Hepatocyte (in vitro differentiated cells): ENCODE measurements at regions not wholly inside any gene's neighbourhood (a gene's known extent, or its start where the extent isn't known, plus 50 kb on each side); places are given as distances from the start of the nearest gene placed in this dataset.
A peak's percentile ranks its signal among the peaks of the same experiment; 100 is the strongest.

Experiments used
- DNase-seq: peaks from one replicate; pipeline ENCODE4 v3.0.0-alpha.2; 2016; ENCODE audit warnings: low spot score
- H2AFZ ChIP-seq: fragments of 200-600 bp; sonication (generic); 2 replicates; pipeline ENCODE4 v1.6.0; 2016; ENCODE audit warnings: antibody characterized with exemption, mild to moderate bottlenecking
- H3K27ac ChIP-seq: fragments of 200-600 bp; sonication (generic); 2 replicates; pipeline ENCODE4 v1.5.1; 2016; ENCODE audit warnings: mild to moderate bottlenecking
- H3K27me3 ChIP-seq: fragments of 200-600 bp; sonication (generic); 2 replicates; pipeline ENCODE4 v1.6.1; 2016
- H3K36me3 ChIP-seq: fragments of 200-600 bp; sonication (generic); replicated peaks from 2 replicates; pipeline ENCODE4 v1.5.1; 2016; ENCODE audit warnings: low read depth; ENCODE audit not compliant: insufficient read depth
- H3K4me1 ChIP-seq: fragments of 200-600 bp; sonication (generic); 2 replicates; pipeline ENCODE4 v1.5.1; 2016; ENCODE audit warnings: mild to moderate bottlenecking, moderate library complexity; ENCODE audit not compliant: insufficient read depth
- H3K4me2 ChIP-seq: fragments of 200-600 bp; sonication (generic); 2 replicates; pipeline ENCODE4 v1.6.0; 2016
- H3K4me3 ChIP-seq: fragments of 200-600 bp; sonication (generic); 2 replicates; pipeline ENCODE4 v1.5.1; 2016; ENCODE audit warnings: mild to moderate bottlenecking
- H3K79me2 ChIP-seq: fragments of 200-600 bp; sonication (generic); 2 replicates; pipeline ENCODE4 v1.6.0; 2017; ENCODE audit warnings: mild to moderate bottlenecking
- H3K9me2 ChIP-seq: fragments of 200-600 bp; sonication (generic); replicated peaks from 2 replicates; pipeline ENCODE4 v1.6.0; 2017; ENCODE audit warnings: mild to moderate bottlenecking; ENCODE audit not compliant: insufficient read depth
- H3K9me3 ChIP-seq: fragments of 200-600 bp; sonication (generic); 2 replicates; pipeline ENCODE4 v1.5.1; 2016; ENCODE audit warnings: low read depth, mild to moderate bottlenecking
- H4K20me1 ChIP-seq: fragments of 200-600 bp; sonication (generic); 2 replicates; pipeline ENCODE4 v1.6.0; 2016; ENCODE audit warnings: mild to moderate bottlenecking; ENCODE audit not compliant: insufficient read depth, poor library complexity, severe bottlenecking
- EZH2 ChIP-seq: fragments of 200-600 bp; sonication (generic); IDR thresholded peaks from 2 replicates; pipeline ENCODE4 v1.6.1; 2016; ENCODE audit warnings: antibody characterized with exemption, mild to moderate bottlenecking, borderline replicate concordance
- EZH2phosphoT487 ChIP-seq: fragments of 200-600 bp; sonication (generic); IDR thresholded peaks from one replicate; pipeline ENCODE4 v1.6.1; 2018; ENCODE audit warnings: antibody characterized with exemption, mild to moderate bottlenecking, low read depth, moderate library complexity; ENCODE audit not compliant: unreplicated experiment, severe bottlenecking
- WGBS: methylation state at CpG from one replicate; pipeline ENCODE4 v1.1.6; 2016; ENCODE audit warnings: low lambda C conversion rate; ENCODE audit errors: missing lambda C conversion rate; 5-methylcytosine and 5-hydroxymethylcytosine counted together
- TF ChIP-seq, protein P1 (sequence below): fragments of 200-600 bp; sonication (generic); IDR thresholded peaks from 2 replicates; pipeline ENCODE4 v1.5.1; 2016; ENCODE audit warnings: antibody characterized with exemption, mild to moderate bottlenecking; ENCODE audit not compliant: poor library complexity

- no peak overlapping the region for H3K27ac ChIP-seq
- H3K79me2 ChIP-seq = no peaks in the 10 kb centered on the region
- H3K9me2 ChIP-seq = no peaks in the 10 kb centered on the region
- WGBS = 68% methylated on average over 11 of the region's 11 CpGs
- H3K4me1 ChIP-seq = no peaks in the 10 kb centered on the region
- H3K27me3 ChIP-seq = no peaks in the 10 kb centered on the region
- no peak overlapping the region for H3K4me2 ChIP-seq
- H3K9me3 ChIP-seq = no peaks in the 10 kb centered on the region
- DNase-seq = peak; percentile 26
- no peaks in the 10 kb centered on the region for H3K36me3 ChIP-seq
- no peak overlapping the region for H2AFZ ChIP-seq
- TF ChIP-seq, protein P1, sequence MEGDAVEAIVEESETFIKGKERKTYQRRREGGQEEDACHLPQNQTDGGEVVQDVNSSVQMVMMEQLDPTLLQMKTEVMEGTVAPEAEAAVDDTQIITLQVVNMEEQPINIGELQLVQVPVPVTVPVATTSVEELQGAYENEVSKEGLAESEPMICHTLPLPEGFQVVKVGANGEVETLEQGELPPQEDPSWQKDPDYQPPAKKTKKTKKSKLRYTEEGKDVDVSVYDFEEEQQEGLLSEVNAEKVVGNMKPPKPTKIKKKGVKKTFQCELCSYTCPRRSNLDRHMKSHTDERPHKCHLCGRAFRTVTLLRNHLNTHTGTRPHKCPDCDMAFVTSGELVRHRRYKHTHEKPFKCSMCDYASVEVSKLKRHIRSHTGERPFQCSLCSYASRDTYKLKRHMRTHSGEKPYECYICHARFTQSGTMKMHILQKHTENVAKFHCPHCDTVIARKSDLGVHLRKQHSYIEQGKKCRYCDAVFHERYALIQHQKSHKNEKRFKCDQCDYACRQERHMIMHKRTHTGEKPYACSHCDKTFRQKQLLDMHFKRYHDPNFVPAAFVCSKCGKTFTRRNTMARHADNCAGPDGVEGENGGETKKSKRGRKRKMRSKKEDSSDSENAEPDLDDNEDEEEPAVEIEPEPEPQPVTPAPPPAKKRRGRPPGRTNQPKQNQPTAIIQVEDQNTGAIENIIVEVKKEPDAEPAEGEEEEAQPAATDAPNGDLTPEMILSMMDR = no peak
- no peak for TF ChIP-seq EZH2
- TF ChIP-seq EZH2phosphoT487 = no peak
- H4K20me1 ChIP-seq = no peaks in the 10 kb centered on the region
- H3K4me3 ChIP-seq = no peak overlapping the region
Measured at GRCh38 chr6:4291453-4292403, 156.4 kb upstream of the ECI2 start.

GRCh38 chr6:4289770-4290320 is 154.5 kb upstream of the ECI2 start:
- H3K36me3 ChIP-seq = no peaks in the 10 kb centered on the region
- no peak for DNase-seq
- H3K9me2 ChIP-seq = no peaks in the 10 kb centered on the region
- no peak overlapping the region for H3K4me2 ChIP-seq
- H3K4me1 ChIP-seq = no peaks in the 10 kb centered on the region
- H3K9me3 ChIP-seq = no peaks in the 10 kb centered on the region
- WGBS = 88% methylated on average over 4 of the region's 4 CpGs
- H3K27ac ChIP-seq = no peak overlapping the region
- no peak overlapping the region for H3K4me3 ChIP-seq
- H3K79me2 ChIP-seq = no peaks in the 10 kb centered on the region
- H4K20me1 ChIP-seq = no peaks in the 10 kb centered on the region
- no peak for TF ChIP-seq EZH2phosphoT487
- TF ChIP-seq, protein P1 = no peak
- TF ChIP-seq EZH2 = no peak
- H3K27me3 ChIP-seq = no peaks in the 10 kb centered on the region
- no peak overlapping the region for H2AFZ ChIP-seq

DNA sequence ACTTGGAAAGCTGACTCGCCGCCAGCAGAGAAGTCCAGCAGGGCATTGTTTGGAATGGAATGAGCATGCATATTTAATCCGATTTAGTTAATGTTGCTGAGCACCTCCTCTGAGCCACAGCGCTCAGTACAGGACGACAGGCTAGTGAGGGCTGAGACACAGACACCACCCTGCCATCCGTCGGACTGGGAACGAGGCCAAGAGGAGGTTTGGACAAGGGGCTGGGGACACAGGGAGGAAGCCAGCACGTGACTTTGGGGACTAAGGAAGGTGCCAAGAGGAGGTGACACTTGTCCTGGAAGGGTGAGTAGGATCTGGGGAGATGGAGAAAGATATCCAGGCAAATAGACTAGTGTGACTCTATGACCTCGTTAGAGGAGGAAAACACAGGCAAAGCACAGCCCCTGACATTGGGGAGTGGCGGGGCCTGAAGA is 152.5 kb upstream of the ECI2 start:
- TF ChIP-seq EZH2 = no peak
- no peaks in the 10 kb centered on the region for H3K9me2 ChIP-seq
- no peaks in the 10 kb centered on the region for H3K27me3 ChIP-seq
- no peaks in the 10 kb centered on the region for H3K9me3 ChIP-seq
- no peak overlapping the region for H3K27ac ChIP-seq
- H4K20me1 ChIP-seq = no peaks in the 10 kb centered on the region
- H2AFZ ChIP-seq = no peak overlapping the region
- no peaks in the 10 kb centered on the region for H3K4me1 ChIP-seq
- H3K36me3 ChIP-seq = no peaks in the 10 kb centered on the region
- no peak overlapping the region for H3K4me2 ChIP-seq
- DNase-seq = no peak
- WGBS = 41% methylated on average over 11 of the region's 11 CpGs
- H3K4me3 ChIP-seq = no peak overlapping the region
- no peaks in the 10 kb centered on the region for H3K79me2 ChIP-seq

DNA sequence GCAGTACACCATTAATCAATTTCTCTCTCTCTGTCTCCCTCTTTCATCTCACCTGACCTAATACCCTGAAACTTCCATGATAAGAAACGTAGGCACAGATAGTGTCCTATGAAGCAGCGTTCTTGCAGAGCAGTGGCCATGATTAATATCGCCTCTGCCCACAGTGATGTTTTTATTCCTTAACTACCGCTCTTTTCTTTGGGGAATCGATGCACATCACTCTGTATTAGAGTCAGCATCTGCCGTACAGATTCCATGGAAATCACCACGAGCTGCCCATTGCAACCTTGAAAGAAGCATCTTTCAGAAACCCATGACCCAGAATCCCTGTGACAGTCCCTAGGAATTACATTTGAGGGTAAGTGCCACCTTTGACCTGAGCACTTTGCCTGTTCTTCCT is 152.0 kb upstream of the ECI2 start:
- WGBS = 84% methylated on average over 7 of the region's 7 CpGs

More for the DNA sequence above, 152.0 kb upstream of the ECI2 start:
- TF ChIP-seq, protein P1 = no peak
- no peak for TF ChIP-seq EZH2
- no peak for TF ChIP-seq EZH2phosphoT487
- H3K4me1 ChIP-seq = peaks cover 2% of the 10 kb centered on the region
- H3K27me3 ChIP-seq = no peaks in the 10 kb centered on the region
- no peaks in the 10 kb centered on the region for H3K36me3 ChIP-seq
- no peak for DNase-seq
- H3K27ac ChIP-seq = no peak overlapping the region
- no peaks in the 10 kb centered on the region for H3K9me2 ChIP-seq
- H4K20me1 ChIP-seq = no peaks in the 10 kb centered on the region
- no peak overlapping the region for H3K4me3 ChIP-seq
- no peaks in the 10 kb centered on the region for H3K9me3 ChIP-seq
- no peak overlapping the region for H2AFZ ChIP-seq
- H3K4me2 ChIP-seq = no peak overlapping the region
- no peaks in the 10 kb centered on the region for H3K79me2 ChIP-seq
